Smooth muscle cell (in vitro differentiated cells): ENCODE measurements at regions not wholly inside any gene's neighbourhood (a gene's known extent, or its start where the extent isn't known, plus 50 kb on each side); places are given as distances from the start of the nearest gene placed in this dataset.
A peak's percentile ranks its signal among the peaks of the same experiment; 100 is the strongest.
"Not testable (repeated sequence)": the region's sequence is repeated elsewhere in the genome, so short reads cannot be mapped to it uniquely, and the experiment has no call there.

Experiments used
- DNase-seq: peaks from one replicate; lab custom pipeline; 2025; ENCODE audit not compliant: unreplicated experiment; lab: John Stamatoyannopoulos, UW
- H2AFZ ChIP-seq: fragments of 200-600 bp; sonication (generic); 2 replicates; pipeline ENCODE4 v1.6.0; 2016; ENCODE audit warnings: antibody characterized with exemption, low read depth, mild to moderate bottlenecking
- H3F3A ChIP-seq: fragments of 200-600 bp; sonication (generic); 2 replicates; pipeline ENCODE4 v1.6.0; 2017; ENCODE audit warnings: antibody characterized with exemption, low read depth
- H3K27ac ChIP-seq: fragments of 200-600 bp; sonication (generic); 2 replicates; pipeline ENCODE4 v1.5.1; 2016; ENCODE audit warnings: low read depth, mild to moderate bottlenecking
- H3K27me3 ChIP-seq: fragments of 200-600 bp; sonication (generic); 2 replicates; pipeline ENCODE4 v1.6.1; 2016; ENCODE audit warnings: low read depth, mild to moderate bottlenecking
- H3K36me3 ChIP-seq: fragments of 200-600 bp; sonication (generic); 2 replicates; pipeline ENCODE4 v1.5.1; 2016; ENCODE audit warnings: low read depth
- H3K4me1 ChIP-seq: fragments of 200-600 bp; sonication (generic); 2 replicates; pipeline ENCODE4 v1.5.1; 2016; ENCODE audit warnings: low read depth
- H3K4me2 ChIP-seq: fragments of 200-600 bp; sonication (generic); 2 replicates; pipeline ENCODE4 v1.6.0; 2016; ENCODE audit warnings: mild to moderate bottlenecking
- H3K4me3 ChIP-seq: fragments of 200-600 bp; sonication (generic); 2 replicates; pipeline ENCODE4 v1.5.1; 2016; ENCODE audit warnings: mild to moderate bottlenecking
- H3K79me2 ChIP-seq: fragments of 200-600 bp; sonication (generic); 2 replicates; pipeline ENCODE4 v1.6.0; 2016; ENCODE audit warnings: low read depth, mild to moderate bottlenecking
- H3K9ac ChIP-seq: fragments of 200-600 bp; sonication (generic); 2 replicates; pipeline ENCODE4 v1.6.0; 2016; ENCODE audit warnings: low read depth
- H3K9me3 ChIP-seq: fragments of 200-600 bp; sonication (generic); replicated peaks from 2 replicates; pipeline ENCODE4 v1.5.1; 2016; ENCODE audit warnings: low read depth
- H4K20me1 ChIP-seq: fragments of 200-600 bp; sonication (generic); 2 replicates; pipeline ENCODE4 v1.6.0; 2016; ENCODE audit warnings: low read depth
- CTCF ChIP-seq: fragments of 200-600 bp; sonication (generic); IDR thresholded peaks from 2 replicates; pipeline ENCODE4 v1.5.1; 2017; ENCODE audit warnings: borderline replicate concordance, mild to moderate bottlenecking, antibody characterized with exemption; ENCODE audit not compliant: insufficient read depth, poor library complexity, severe bottlenecking
- WGBS: methylation state at CpG from one replicate; pipeline ENCODE4 v1.1.7; 2016; ENCODE audit warnings: low lambda C conversion rate; 5-methylcytosine and 5-hydroxymethylcytosine counted together

- H3K27me3 ChIP-seq = no peaks in the 10 kb centered on the region
- no peaks in the 10 kb centered on the region for H3K9me3 ChIP-seq
- no peaks in the 10 kb centered on the region for H4K20me1 ChIP-seq
- H3K9ac ChIP-seq = no peak overlapping the region
- H3K4me2 ChIP-seq = peak overlapping the region; percentile 2
- H3K4me1 ChIP-seq = no peaks in the 10 kb centered on the region
- TF ChIP-seq CTCF = no peak
- no peak overlapping the region for H3K4me3 ChIP-seq
- WGBS = 72% methylated on average over 3 of the region's 3 CpGs
- no peaks in the 10 kb centered on the region for H3K79me2 ChIP-seq
- no peak for DNase-seq
- no peaks in the 10 kb centered on the region for H3F3A ChIP-seq
- no peak overlapping the region for H3K27ac ChIP-seq
- no peaks in the 10 kb centered on the region for H3K36me3 ChIP-seq
- peak overlapping the region; percentile 44 for H2AFZ ChIP-seq
Observed at GRCh38 chr13:75178436-75178835, 303.5 kb downstream of the TBC1D4 start.

- Histone ChIP-seq H3K27me3 (no peaks in the 10 kb centered on the region), H3K27ac (no peak overlapping the region), H3K9me3 (no peaks in the 10 kb centered on the region), H3K4me1 (no peaks in the 10 kb centered on the region), H2AFZ (no peak overlapping the region), H4K20me1 (no peaks in the 10 kb centered on the region), H3K4me3 (no peak overlapping the region), H3K36me3 (no peaks in the 10 kb centered on the region), H3K4me2 (no peak overlapping the region), H3F3A (no peaks in the 10 kb centered on the region), H3K9ac (no peak overlapping the region), H3K79me2 (no peaks in the 10 kb centered on the region)
- no peak for DNase-seq
- no peak for TF ChIP-seq CTCF
- 39% methylated on average over 2 of the region's 2 CpGs for whole genome bisulfite sequencing
Observed at GRCh38 chr13:75175575-75175974, 306.4 kb downstream of the TBC1D4 start.

- not testable (repeated sequence) for H2AFZ ChIP-seq, H3K79me2 ChIP-seq, H3K27ac ChIP-seq, H3K36me3 ChIP-seq, DNase-seq, H3K27me3 ChIP-seq, H4K20me1 ChIP-seq, H3K9ac ChIP-seq, H3K4me2 ChIP-seq, H3K4me1 ChIP-seq, H3F3A ChIP-seq, H3K4me3 ChIP-seq, H3K9me3 ChIP-seq
- 95% methylated on average over 2 of the region's 2 CpGs for WGBS
Observed at GRCh38 chr13:75175097-75175496, 306.9 kb downstream of the TBC1D4 start.

GRCh38 chr13:75174481-75174880 lies 307.5 kb downstream of the TBC1D4 start:
- H4K20me1 ChIP-seq = no peaks in the 10 kb centered on the region
- H3K9ac ChIP-seq = no peak overlapping the region
- H3K4me1 ChIP-seq = no peaks in the 10 kb centered on the region
- no peak overlapping the region for H3K4me3 ChIP-seq
- no peak for TF ChIP-seq CTCF
- peak overlapping the region; percentile 1 for H2AFZ ChIP-seq
- H3K36me3 ChIP-seq = no peaks in the 10 kb centered on the region
- H3K9me3 ChIP-seq = no peaks in the 10 kb centered on the region
- 63% methylated on average over 3 of the region's 3 CpGs for WGBS
- H3K4me2 ChIP-seq = no peak overlapping the region
- no peak for DNase-seq
- H3K27me3 ChIP-seq = no peaks in the 10 kb centered on the region
- H3K79me2 ChIP-seq = no peaks in the 10 kb centered on the region
- no peak overlapping the region for H3K27ac ChIP-seq
- no peaks in the 10 kb centered on the region for H3F3A ChIP-seq
